ENCODE measurements at regions not wholly inside any gene's neighbourhood (a gene's known extent, or its start where the extent isn't known, plus 50 kb on each side); places are given as distances from the start of the nearest gene placed in this dataset.

DNA sequence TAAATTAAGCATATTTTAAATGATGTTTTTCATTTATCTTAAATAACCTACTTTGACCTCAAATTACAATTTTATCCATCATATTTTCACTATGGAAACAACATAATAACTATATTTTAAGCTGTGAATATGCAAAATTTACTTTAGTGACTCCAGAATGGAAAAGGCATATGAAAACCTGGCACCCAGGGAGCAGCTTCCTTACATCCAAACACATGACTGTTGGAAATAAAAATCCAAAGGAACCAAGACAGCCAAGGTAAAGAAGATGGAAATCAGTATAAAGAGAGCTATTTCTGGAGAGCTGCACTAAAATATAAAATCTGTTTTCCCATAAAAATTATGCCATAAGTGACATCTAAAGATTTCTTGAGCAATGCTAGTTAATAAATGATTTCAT, 140.3 kb upstream of the FTMT start:
- Histone ChIP-seq H3K27me3 (ENCODE audit: low read length) (no peaks in the 10 kb centered on the region), H3K79me2 (ENCODE audit: insufficient read depth, low read length) (no peaks in the 10 kb centered on the region), H2AFZ (ENCODE audit: low read depth, low read length, severe bottlenecking) (no peak overlapping the region), H3K27ac (ENCODE audit: low read depth, low read length) (no peak overlapping the region), H3K9ac (ENCODE audit: low read length) (no peak overlapping the region), H3K9me2 (replicated peaks; ENCODE audit: insufficient read depth, low read length) (no peaks in the 10 kb centered on the region), H3K9me3 (ENCODE audit: insufficient read depth, low read length) (no peaks in the 10 kb centered on the region), H3K4me2 (ENCODE audit: low read depth, low read length, poor library complexity, severe bottlenecking) (no peak overlapping the region), H4K20me1 (ENCODE audit: low read depth, low read length) (no peaks in the 10 kb centered on the region), H3K36me3 (ENCODE audit: low read length) (no peaks in the 10 kb centered on the region), H3F3A (ENCODE audit: insufficient read depth) (no peaks in the 10 kb centered on the region), H3K4me3 (ENCODE audit: insufficient read depth, low read length, poor library complexity, severe bottlenecking) (no peak overlapping the region)
- TF ChIP-seq, protein P1, sequence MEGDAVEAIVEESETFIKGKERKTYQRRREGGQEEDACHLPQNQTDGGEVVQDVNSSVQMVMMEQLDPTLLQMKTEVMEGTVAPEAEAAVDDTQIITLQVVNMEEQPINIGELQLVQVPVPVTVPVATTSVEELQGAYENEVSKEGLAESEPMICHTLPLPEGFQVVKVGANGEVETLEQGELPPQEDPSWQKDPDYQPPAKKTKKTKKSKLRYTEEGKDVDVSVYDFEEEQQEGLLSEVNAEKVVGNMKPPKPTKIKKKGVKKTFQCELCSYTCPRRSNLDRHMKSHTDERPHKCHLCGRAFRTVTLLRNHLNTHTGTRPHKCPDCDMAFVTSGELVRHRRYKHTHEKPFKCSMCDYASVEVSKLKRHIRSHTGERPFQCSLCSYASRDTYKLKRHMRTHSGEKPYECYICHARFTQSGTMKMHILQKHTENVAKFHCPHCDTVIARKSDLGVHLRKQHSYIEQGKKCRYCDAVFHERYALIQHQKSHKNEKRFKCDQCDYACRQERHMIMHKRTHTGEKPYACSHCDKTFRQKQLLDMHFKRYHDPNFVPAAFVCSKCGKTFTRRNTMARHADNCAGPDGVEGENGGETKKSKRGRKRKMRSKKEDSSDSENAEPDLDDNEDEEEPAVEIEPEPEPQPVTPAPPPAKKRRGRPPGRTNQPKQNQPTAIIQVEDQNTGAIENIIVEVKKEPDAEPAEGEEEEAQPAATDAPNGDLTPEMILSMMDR (IDR thresholded peaks at IDR 0.05; ENCODE audit: insufficient read depth, low read length, poor library complexity, severe bottlenecking): no peak
- TF ChIP-seq EZH2phosphoT487 (conservative IDR thresholded peaks at IDR 0.05; ENCODE audit: low read length): no peak

DNA sequence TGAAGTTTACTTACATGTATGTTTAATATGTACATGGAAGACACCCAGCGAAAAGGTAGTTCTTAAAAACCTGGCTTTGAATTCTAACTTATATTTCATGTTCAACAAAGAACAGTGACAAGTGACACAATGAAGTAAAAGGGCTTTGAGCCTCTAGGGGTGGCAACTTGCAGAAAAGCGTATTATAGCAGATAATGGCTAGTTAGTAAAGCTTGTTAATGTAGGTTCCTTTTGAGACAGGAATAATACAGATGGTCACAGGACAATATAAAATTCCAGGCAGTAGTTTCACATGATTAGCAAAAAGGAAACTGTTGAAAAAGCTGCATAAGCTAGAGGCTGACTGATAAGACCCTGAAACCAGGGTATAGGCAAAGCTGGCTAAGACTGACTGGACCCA, 132.4 kb upstream of the FTMT start:
- H3K9me2 ChIP-seq (replicated peaks; ENCODE audit: insufficient read depth, low read length): no peaks in the 10 kb centered on the region
- H3K36me3 ChIP-seq (ENCODE audit: low read length): no peaks in the 10 kb centered on the region
- H3K27me3 ChIP-seq (ENCODE audit: low read length): no peaks in the 10 kb centered on the region
- no peak overlapping the region for H3K27ac ChIP-seq (ENCODE audit: low read depth, low read length)
- TF ChIP-seq, protein P1 (IDR thresholded peaks at IDR 0.05; ENCODE audit: insufficient read depth, low read length, poor library complexity, severe bottlenecking): no peak
- TF ChIP-seq EZH2phosphoT487 (conservative IDR thresholded peaks at IDR 0.05; ENCODE audit: low read length): no peak
- no peaks in the 10 kb centered on the region for H3K9me3 ChIP-seq (ENCODE audit: insufficient read depth, low read length)
- H3K4me3 ChIP-seq (ENCODE audit: insufficient read depth, low read length, poor library complexity, severe bottlenecking): no peak overlapping the region
- no peak overlapping the region for H3K4me2 ChIP-seq (ENCODE audit: low read depth, low read length, poor library complexity, severe bottlenecking)
- no peak overlapping the region for H2AFZ ChIP-seq (ENCODE audit: low read depth, low read length, severe bottlenecking)
- no peak overlapping the region for H3K9ac ChIP-seq (ENCODE audit: low read length)
- H3K79me2 ChIP-seq (ENCODE audit: insufficient read depth, low read length): no peaks in the 10 kb centered on the region
- H4K20me1 ChIP-seq (ENCODE audit: low read depth, low read length): no peaks in the 10 kb centered on the region
- H3F3A ChIP-seq (ENCODE audit: insufficient read depth): no peaks in the 10 kb centered on the region

DNA sequence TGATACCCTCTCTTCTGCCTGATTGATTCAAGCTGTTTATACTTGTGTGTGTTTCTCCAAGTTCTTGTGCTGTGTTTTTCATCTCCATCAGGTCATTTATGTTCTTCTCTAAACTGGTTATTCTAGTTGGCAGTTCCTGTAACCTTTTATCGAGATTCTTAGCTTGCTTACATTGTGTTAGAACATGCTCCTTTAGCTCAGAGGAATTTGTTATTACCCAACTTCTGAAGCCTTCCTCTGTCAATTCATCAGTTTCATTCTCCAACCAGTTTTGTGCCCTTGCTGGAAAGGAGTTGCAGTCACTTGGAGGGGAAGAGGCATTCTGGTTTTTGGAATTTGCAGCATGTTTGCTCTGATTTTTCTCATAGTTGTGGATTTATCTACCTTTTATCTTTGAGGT, 126.2 kb upstream of the FTMT start:
- H3K27ac ChIP-seq (ENCODE audit: low read depth, low read length): no peak overlapping the region
- no peaks in the 10 kb centered on the region for H3K9me2 ChIP-seq (replicated peaks; ENCODE audit: insufficient read depth, low read length)
- H3K9me3 ChIP-seq (ENCODE audit: insufficient read depth, low read length): no peaks in the 10 kb centered on the region

More for the DNA sequence above, 126.2 kb upstream of the FTMT start:
- TF ChIP-seq, protein P1 (IDR thresholded peaks at IDR 0.05; ENCODE audit: insufficient read depth, low read length, poor library complexity, severe bottlenecking): no peak
- Histone ChIP-seq H2AFZ (ENCODE audit: low read depth, low read length, severe bottlenecking) (no peak overlapping the region), H3K79me2 (ENCODE audit: insufficient read depth, low read length) (no peaks in the 10 kb centered on the region), H4K20me1 (ENCODE audit: low read depth, low read length) (no peaks in the 10 kb centered on the region), H3F3A (ENCODE audit: insufficient read depth) (no peaks in the 10 kb centered on the region), H3K36me3 (ENCODE audit: low read length) (no peaks in the 10 kb centered on the region), H3K4me3 (ENCODE audit: insufficient read depth, low read length, poor library complexity, severe bottlenecking) (no peak overlapping the region), H3K27me3 (ENCODE audit: low read length) (no peaks in the 10 kb centered on the region), H3K9ac (ENCODE audit: low read length) (no peak overlapping the region), H3K4me2 (ENCODE audit: low read depth, low read length, poor library complexity, severe bottlenecking) (no peak overlapping the region)

All from SU-DHL-6 (cell line).